ENCODE measurements at regions not wholly inside any gene's neighbourhood (a gene's known extent, or its start where the extent isn't known, plus 50 kb on each side); places are given as distances from the start of the nearest gene placed in this dataset.

DNA sequence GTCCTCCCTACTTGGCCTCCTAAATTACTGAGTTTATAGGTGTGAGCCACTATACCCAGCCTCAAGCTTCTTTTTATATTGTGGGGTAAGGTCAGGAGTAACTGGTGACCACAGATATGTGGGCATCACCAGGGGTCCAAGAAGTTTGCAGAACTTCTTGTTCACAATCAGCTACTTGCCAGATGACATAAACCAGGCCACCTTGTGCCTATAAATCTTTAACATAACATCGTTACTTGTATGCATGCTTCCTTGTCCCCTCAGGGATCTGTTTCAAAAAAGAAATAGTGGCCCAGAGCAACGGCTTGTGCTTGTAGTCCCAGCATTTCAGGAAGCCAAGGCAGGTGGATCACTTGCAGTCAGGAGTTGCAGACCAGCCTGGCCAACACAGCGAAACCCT, 115.1 kb upstream of the FAM174B start:
- Histone ChIP-seq H3K27me3 (no peaks in the 10 kb centered on the region), H3K9me3 (no peaks in the 10 kb centered on the region), H3K27ac (no peak overlapping the region), H3K4me3 (no peak overlapping the region), H3K4me1 (no peaks in the 10 kb centered on the region), H3K36me3 (no peaks in the 10 kb centered on the region)
- intact Hi-C loops (cut with DNase I): no loop called here
- DNase-seq: no peak
- no peak for TF ChIP-seq CTCF (IDR thresholded peaks at IDR 0.05)
- no peak for TF ChIP-seq POLR2AphosphoS5 (IDR thresholded peaks at IDR 0.05)
- no peak for TF ChIP-seq EP300 (IDR thresholded peaks at IDR 0.05)
- TF ChIP-seq POLR2A (IDR thresholded peaks at IDR 0.05): no peak
- 71 to 79% methylated on average over 3 of the region's 3 CpGs for WGBS, 2 donors

DNA sequence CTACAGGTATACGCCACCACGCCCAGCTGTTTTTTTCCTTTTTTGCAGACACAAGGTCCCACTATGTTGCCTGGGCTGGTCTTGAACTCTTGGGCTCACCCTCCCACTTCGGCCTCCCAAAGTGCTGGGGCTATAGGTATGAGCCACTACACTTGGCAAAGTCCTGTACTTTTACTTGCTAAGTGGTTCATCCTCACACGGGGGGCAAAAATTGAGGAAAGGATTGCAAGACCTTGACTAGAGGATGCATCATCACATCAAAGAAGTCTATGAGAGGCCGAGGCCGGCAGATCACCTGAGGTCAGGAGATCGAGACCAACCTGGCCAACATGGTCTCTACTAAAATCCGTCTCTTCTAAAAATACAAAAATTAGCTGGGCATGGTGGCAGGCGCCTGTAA, 116.5 kb upstream of the FAM174B start:
- Histone ChIP-seq H3K36me3 (no peaks in the 10 kb centered on the region), H3K4me3 (no peak overlapping the region), H3K9me3 (no peaks in the 10 kb centered on the region), H3K4me1 (no peaks in the 10 kb centered on the region), H3K27ac (no peak overlapping the region), H3K27me3 (no peaks in the 10 kb centered on the region)
- intact Hi-C loops (cut with DNase I): no loop called here
- TF ChIP-seq POLR2AphosphoS5 (IDR thresholded peaks at IDR 0.05): no peak
- TF ChIP-seq POLR2A (IDR thresholded peaks at IDR 0.05): no peak
- TF ChIP-seq CTCF (IDR thresholded peaks at IDR 0.05): no peak
- no peak for TF ChIP-seq EP300 (IDR thresholded peaks at IDR 0.05)
- DNase-seq: no peak
- 96 to 97% methylated on average over 9 of the region's 9 CpGs for WGBS, 2 donors

DNA sequence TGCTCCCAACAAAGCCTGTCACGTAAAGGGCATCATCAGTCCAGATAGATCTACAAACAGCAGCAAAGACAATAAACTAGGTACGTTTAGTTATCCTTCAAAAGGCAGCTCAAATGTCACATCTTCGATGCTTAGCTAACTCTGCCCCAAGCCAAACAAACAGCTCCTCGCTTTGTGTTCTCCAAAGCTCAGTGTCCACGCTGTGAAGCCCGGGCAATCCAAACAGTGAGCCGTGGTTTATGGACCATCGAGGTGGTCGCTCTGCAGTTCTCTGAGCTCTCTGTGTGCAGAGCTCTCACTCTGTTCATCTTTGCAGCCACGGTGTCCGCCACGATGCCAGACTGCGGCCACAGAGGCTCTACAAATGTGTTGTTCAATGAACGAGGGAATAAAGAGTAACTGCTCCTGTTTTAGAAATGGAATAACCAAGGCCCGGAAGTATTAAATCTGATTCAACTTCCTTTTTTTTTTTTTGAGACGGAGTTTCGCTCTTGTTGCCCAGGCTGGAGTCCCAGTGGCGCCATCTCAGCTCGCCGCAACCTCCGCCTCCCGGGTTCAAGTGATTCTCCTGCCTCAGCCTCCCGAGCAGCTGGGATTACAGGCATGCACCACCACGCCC, 117.2 kb upstream of the FAM174B start:
- 91 to 94% methylated on average over 24 of the region's 24 CpGs for WGBS, 2 donors
- intact Hi-C loops (cut with DNase I): no loop called here

DNA sequence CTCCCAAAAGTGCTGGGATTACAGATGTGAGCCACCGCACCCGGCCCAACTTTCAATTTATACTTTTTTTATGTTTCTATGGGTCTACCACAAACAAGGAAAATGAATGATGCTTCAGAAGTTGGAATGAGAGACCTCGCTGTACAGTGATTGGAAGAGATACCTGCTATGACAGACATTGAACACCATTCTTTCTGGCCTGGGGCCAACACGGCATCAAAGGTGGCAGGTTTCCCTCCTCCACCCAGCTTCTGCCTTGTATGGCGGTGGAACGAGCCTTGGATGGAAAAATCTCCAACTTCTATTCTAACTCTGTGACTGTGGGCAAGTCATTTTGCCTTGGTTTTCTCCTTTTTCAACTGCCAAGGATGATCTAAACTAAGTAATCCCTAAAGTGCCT, 117.8 kb upstream of the FAM174B start:
- no peaks in the 10 kb centered on the region for H3K36me3 ChIP-seq
- WGBS, 2 donors: 97% methylated on average over 6 of the region's 6 CpGs
- no peak for TF ChIP-seq POLR2A (IDR thresholded peaks at IDR 0.05)
- no peak for TF ChIP-seq POLR2AphosphoS5 (IDR thresholded peaks at IDR 0.05)
- no peak for TF ChIP-seq CTCF (IDR thresholded peaks at IDR 0.05)
- DNase-seq: no peak
- intact Hi-C loops (cut with DNase I): no loop called here
- H3K4me1 ChIP-seq: no peaks in the 10 kb centered on the region
- H3K9me3 ChIP-seq: no peaks in the 10 kb centered on the region
- H3K27ac ChIP-seq: no peak overlapping the region
- no peaks in the 10 kb centered on the region for H3K27me3 ChIP-seq
- no peak overlapping the region for H3K4me3 ChIP-seq

More for the DNA sequence above, 117.2 kb upstream of the FAM174B start:
- no peak for DNase-seq
- TF ChIP-seq POLR2AphosphoS5 (IDR thresholded peaks at IDR 0.05): no peak
- no peak for TF ChIP-seq EP300 (IDR thresholded peaks at IDR 0.05)
- no peak for TF ChIP-seq CTCF (IDR thresholded peaks at IDR 0.05)
- TF ChIP-seq POLR2A (IDR thresholded peaks at IDR 0.05): no peak
- Histone ChIP-seq H3K27me3 (no peaks in the 10 kb centered on the region), H3K36me3 (no peaks in the 10 kb centered on the region), H3K4me3 (no peak overlapping the region), H3K4me1 (no peaks in the 10 kb centered on the region), H3K9me3 (no peaks in the 10 kb centered on the region), H3K27ac (no peak overlapping the region)

DNA sequence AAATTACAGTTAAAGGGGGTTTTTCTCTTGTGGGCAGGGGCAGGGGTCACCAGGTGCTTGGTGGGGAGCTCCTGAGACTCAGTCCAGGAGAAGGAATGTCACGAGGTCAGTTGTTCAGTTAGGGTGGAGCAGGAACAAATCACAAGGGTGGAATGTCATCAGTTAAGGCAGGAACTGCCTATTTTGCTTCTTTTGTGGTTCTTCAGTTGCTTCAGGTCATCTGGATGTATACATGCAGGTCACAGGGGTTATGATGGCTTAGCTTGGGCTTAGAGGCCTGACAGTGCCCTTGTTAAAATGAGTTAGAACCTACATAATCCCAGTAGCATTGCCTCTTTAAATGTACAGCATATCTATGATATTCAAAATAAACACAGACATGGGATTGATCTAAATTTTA, 120.2 kb upstream of the CHD2 start:
- Histone ChIP-seq H3K4me1 (no peaks in the 10 kb centered on the region), H3K36me3 (no peaks in the 10 kb centered on the region), H3K9me3 (no peaks in the 10 kb centered on the region), H3K27me3 (no peaks in the 10 kb centered on the region), H3K4me3 (no peak overlapping the region), H3K27ac (no peak overlapping the region)
- no peak for DNase-seq
- TF ChIP-seq CTCF (IDR thresholded peaks at IDR 0.05) (no peak), POLR2A (IDR thresholded peaks at IDR 0.05) (no peak), POLR2AphosphoS5 (IDR thresholded peaks at IDR 0.05) (no peak), EP300 (IDR thresholded peaks at IDR 0.05) (no peak)
- intact Hi-C loops (cut with DNase I): no loop called here
- WGBS, 2 donors: 91 to 93% methylated on average over 1 of the region's 1 CpG
